ENCODE measurements at regions not wholly inside any gene's neighbourhood (a gene's known extent, or its start where the extent isn't known, plus 50 kb on each side); places are given as distances from the start of the nearest gene placed in this dataset.

GRCh38 chr3:180199417-180199995 is 162.8 kb upstream of the PEX5L start:
- TF ChIP-seq CTCF (IDR thresholded peaks at IDR 0.05; ENCODE audit: unreplicated experiment): no peak
- no TSS peak for BruUV-seq (replicated peaks)
- no peaks in the 10 kb centered on the region for H3K4me1 Mint-ChIP-seq (ENCODE audit: insufficient read depth, unreplicated experiment)
- H3K36me3 Mint-ChIP-seq (ENCODE audit: insufficient read depth, unreplicated experiment): no peaks in the 10 kb centered on the region
- H3K4me3 Mint-ChIP-seq (ENCODE audit: unreplicated experiment): no peak overlapping the region
- intact Hi-C loops (cut with micrococcal nuclease): no loop called here
- no peaks in the 10 kb centered on the region for H3K9me3 Mint-ChIP-seq (ENCODE audit: unreplicated experiment)
- H3K27ac Mint-ChIP-seq (ENCODE audit: low read depth, unreplicated experiment): no peak overlapping the region
- DNase-seq (ENCODE audit: unreplicated experiment): no peak
- ChIA-PET POLR2A (interaction anchor here (0.8 to 1.2 kb wide), 2 partner anchors 10 to 12 kb away, joined by 3 read pairs; no protein-coding TSS in a partner anchor), CTCF (interaction anchor here (0.6 kb wide), 1 partner anchor 15 kb away, joined by 3 read pairs; no protein-coding TSS in a partner anchor)
- H3K27me3 Mint-ChIP-seq (ENCODE audit: insufficient read depth, unreplicated experiment): no peaks in the 10 kb centered on the region

DNA sequence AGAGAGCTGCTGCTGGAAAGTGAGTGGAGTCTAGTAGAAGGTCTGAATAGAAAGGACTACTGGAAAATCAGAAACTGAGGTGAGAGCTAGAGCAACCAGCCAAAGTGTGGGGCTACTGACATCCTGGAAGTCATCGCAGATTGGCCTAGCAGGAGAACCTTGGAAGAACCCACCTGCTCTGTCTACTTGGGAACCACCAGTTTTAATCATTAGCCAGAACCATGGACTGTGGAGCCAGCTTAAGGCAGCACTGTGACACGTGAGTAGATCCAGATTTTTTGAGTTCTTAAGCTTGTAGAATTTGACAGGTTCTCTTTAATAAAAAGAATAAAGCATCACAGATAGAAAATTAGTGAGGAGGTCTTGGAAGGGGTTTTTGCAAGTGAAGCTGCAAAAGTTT is 179.1 kb upstream of the PEX5L start:
- Mint-ChIP-seq H3K4me1 (ENCODE audit: insufficient read depth, unreplicated experiment) (no peaks in the 10 kb centered on the region), H3K27me3 (ENCODE audit: insufficient read depth, unreplicated experiment) (no peaks in the 10 kb centered on the region), H3K4me3 (ENCODE audit: unreplicated experiment) (no peak overlapping the region), H3K27ac (ENCODE audit: low read depth, unreplicated experiment) (no peak overlapping the region), H3K36me3 (ENCODE audit: insufficient read depth, unreplicated experiment) (no peaks in the 10 kb centered on the region), H3K9me3 (ENCODE audit: unreplicated experiment) (no peaks in the 10 kb centered on the region)
- no peak for DNase-seq (ENCODE audit: unreplicated experiment)
- BruUV-seq (replicated peaks): no TSS peak
- ChIA-PET CTCF (no interaction called here), POLR2A (no interaction called here)
- intact Hi-C loops (cut with micrococcal nuclease): no loop called here
- TF ChIP-seq CTCF (IDR thresholded peaks at IDR 0.05; ENCODE audit: unreplicated experiment): no peak

- Mint-ChIP-seq H3K27ac (ENCODE audit: low read depth, unreplicated experiment) (no peak overlapping the region), H3K4me3 (ENCODE audit: unreplicated experiment) (no peak overlapping the region), H3K9me3 (ENCODE audit: unreplicated experiment) (peaks cover 3% of the 10 kb centered on the region), H3K27me3 (ENCODE audit: insufficient read depth, unreplicated experiment) (no peaks in the 10 kb centered on the region), H3K4me1 (ENCODE audit: insufficient read depth, unreplicated experiment) (no peaks in the 10 kb centered on the region), H3K36me3 (ENCODE audit: insufficient read depth, unreplicated experiment) (no peaks in the 10 kb centered on the region)
- intact Hi-C loops (cut with micrococcal nuclease): no loop called here
- POLR2A ChIA-PET: interaction anchor here (0.7 kb wide), 1 partner anchor 198 kb away, joined by 3 read pairs; no protein-coding TSS in a partner anchor
- no peak for DNase-seq (ENCODE audit: unreplicated experiment)
- no peak for TF ChIP-seq CTCF (IDR thresholded peaks at IDR 0.05; ENCODE audit: unreplicated experiment)
- BruUV-seq (replicated peaks): no TSS peak
- CTCF ChIA-PET: no interaction called here
Measured at GRCh38 chr3:180223268-180223667, 186.5 kb upstream of the PEX5L start.

GRCh38 chr3:180229113-180229512 is 192.4 kb upstream of the PEX5L start:
- intact Hi-C loops (cut with micrococcal nuclease): no loop called here
- BruUV-seq (replicated peaks): no TSS peak
- H3K4me1 Mint-ChIP-seq (ENCODE audit: insufficient read depth, unreplicated experiment): no peaks in the 10 kb centered on the region
- peaks cover 20% of the 10 kb centered on the region for H3K9me3 Mint-ChIP-seq (ENCODE audit: unreplicated experiment)
- no peak for DNase-seq (ENCODE audit: unreplicated experiment)
- TF ChIP-seq CTCF (IDR thresholded peaks at IDR 0.05; ENCODE audit: unreplicated experiment): no peak
- no peaks in the 10 kb centered on the region for H3K36me3 Mint-ChIP-seq (ENCODE audit: insufficient read depth, unreplicated experiment)
- no peaks in the 10 kb centered on the region for H3K27me3 Mint-ChIP-seq (ENCODE audit: insufficient read depth, unreplicated experiment)
- H3K4me3 Mint-ChIP-seq (ENCODE audit: unreplicated experiment): no peak overlapping the region
- H3K27ac Mint-ChIP-seq (ENCODE audit: low read depth, unreplicated experiment): no peak overlapping the region
- ChIA-PET POLR2A (no interaction called here), CTCF (interaction anchor here (0.9 kb wide), 1 partner anchor 93 kb away, joined by 3 read pairs; no protein-coding TSS in a partner anchor)

Data from MCF 10A (cell line).